GM12878 (cell line): ENCODE measurements at regions not wholly inside any gene's neighbourhood (a gene's known extent, or its start where the extent isn't known, plus 50 kb on each side); places are given as distances from the start of the nearest gene placed in this dataset.

Experiments
- ATAC-seq: fragments of 200-7000 bp; cut with Tn5 transposase; 3 replicates; pipeline ENCODE4 v1.9.1; 2020; ENCODE audit warnings: mild to moderate bottlenecking, moderate library complexity
- BruUV-seq: library from RNA; stranded (reverse); fragments of 400-500 nt; replicated peaks from 2 replicates; lab custom pipeline; 2021; lab: Mats Ljungman, UMichigan
- CTCF ChIA-PET: fragments of 300-600 bp; sonication (Branson Sonifier 250); formaldehyde crosslinking; extraction: SDS; loops from one replicate; lab custom pipeline; 2021; ENCODE audit warnings: inconsistent platforms; lab: Yijun Ruan, JAX
- POLR2A ChIA-PET: fragments of 350-600 bp; formaldehyde crosslinking; extraction: SDS; loops from one replicate; lab custom pipeline; 2021; ENCODE audit warnings: inconsistent platforms; lab: Charles Lee
- RAD21 ChIA-PET: fragments of 300-600 bp; sonication (Branson Sonifier 250); formaldehyde crosslinking; loops from one replicate; lab custom pipeline; 2023; ENCODE audit warnings: antibody characterized with exemption; ENCODE audit not compliant: unreplicated experiment; lab: Charles Lee
- SMC1A ChIA-PET: fragments of 300-600 bp; sonication (Branson Sonifier 250); formaldehyde crosslinking; loops from one replicate; lab custom pipeline; 2023; ENCODE audit not compliant: unreplicated experiment, uncharacterized antibody; lab: Charles Lee
- DNase-seq: peaks from one replicate; pipeline ENCODE4 v3.0.0-alpha.2; 2011; ENCODE audit warnings: low read depth, low spot score
- FAIRE-seq: peaks from 3 replicates; lab custom pipeline; 2011; peaks lifted over from hg19 to GRCh38; lab: Jason Lieb, UNC
- H2AFZ ChIP-seq: 2 replicates; pipeline ENCODE4 v1.6.0; 2011; ENCODE audit warnings: low read depth, low read length, control low read depth; ENCODE audit not compliant: control insufficient read depth
- H3K27ac ChIP-seq: 2 replicates; pipeline ENCODE4 v1.5.1; 2011; ENCODE audit warnings: control low read depth; ENCODE audit not compliant: control insufficient read depth, insufficient read depth
- H3K27me3 ChIP-seq, 2 experiments: replicated peaks in 1 of 2; 2 replicates each; pipeline versions ENCODE4 v1.6.0 to v1.6.1; 2011; ENCODE audit warnings: low read length in 1 of 2; ENCODE audit not compliant: control insufficient read depth in 2 of 2, insufficient read depth in 2 of 2
- H3K36me3 ChIP-seq, 2 experiments: 2 replicates each; pipeline ENCODE4 v1.5.1; 2011; ENCODE audit warnings: low read length in 1 of 2; ENCODE audit not compliant: control insufficient read depth in 2 of 2, insufficient read depth in 2 of 2
- H3K4me1 ChIP-seq: 2 replicates; pipeline ENCODE4 v1.6.1; 2011; ENCODE audit warnings: mild to moderate bottlenecking, low read length, moderate library complexity, mixed read lengths; ENCODE audit not compliant: control insufficient read depth, insufficient read depth
- H3K4me2 ChIP-seq: 2 replicates; pipeline ENCODE4 v1.6.0; 2011; ENCODE audit warnings: control low read depth; ENCODE audit not compliant: control insufficient read depth, insufficient read depth
- H3K4me3 ChIP-seq: fragments of 200-600 bp; sonication (generic); 2 replicates; pipeline ENCODE4 v1.5.1; 2016
- H3K79me2 ChIP-seq: 2 replicates; pipeline ENCODE4 v1.6.0; 2011; ENCODE audit warnings: low read length; ENCODE audit not compliant: control insufficient read depth, insufficient read depth
- H3K9ac ChIP-seq: 2 replicates; pipeline ENCODE4 v1.8.0; 2011; ENCODE audit warnings: low read length, control low read depth, mixed read lengths; ENCODE audit not compliant: control insufficient read depth, insufficient read depth
- H3K9me3 ChIP-seq: replicated peaks from 3 replicates; pipeline ENCODE4 v1.5.1; 2011; ENCODE audit warnings: mild to moderate bottlenecking, low read length; ENCODE audit not compliant: control insufficient read depth, insufficient read depth
- H4K20me1 ChIP-seq: 2 replicates; pipeline ENCODE4 v1.6.0; 2011; ENCODE audit not compliant: control insufficient read depth, insufficient read depth
- ASH2L ChIP-seq: fragments of 300-600, 200-600 bp; sonication (generic); IDR thresholded peaks from 2 replicates; pipeline ENCODE4 v1.6.1; 2017; ENCODE audit warnings: low read depth, mild to moderate bottlenecking, borderline replicate concordance
- BCL11A ChIP-seq: IDR thresholded peaks from 2 replicates; pipeline ENCODE4 v1.6.1; 2011; ENCODE audit warnings: low read depth, low read length
- BMI1 ChIP-seq: fragments of 450-650 bp; IDR thresholded peaks from 2 replicates; pipeline ENCODE4 v1.6.1; 2016; ENCODE audit warnings: mild to moderate bottlenecking, moderate library complexity, borderline replicate concordance
- CBX3 ChIP-seq: fragments of 200-600 bp; sonication (generic); IDR thresholded peaks from 2 replicates; pipeline ENCODE4 v1.6.1; 2016; ENCODE audit warnings: low read depth, borderline replicate concordance
- CHD4 ChIP-seq: fragments of 200-600 bp; sonication (generic); IDR thresholded peaks from 2 replicates; pipeline ENCODE4 v1.6.1; 2016; ENCODE audit warnings: mild to moderate bottlenecking
- DPF2 ChIP-seq: fragments of 450-650 bp; IDR thresholded peaks from 2 replicates; pipeline ENCODE4 v1.6.1; 2017; ENCODE audit warnings: mild to moderate bottlenecking
- EZH2 ChIP-seq: IDR thresholded peaks from 2 replicates; pipeline ENCODE4 v1.6.1; 2012; ENCODE audit warnings: low read depth, mild to moderate bottlenecking, control low read depth, inconsistent platforms, low read length, borderline replicate concordance; ENCODE audit not compliant: control insufficient read depth
- FOXK2 ChIP-seq: fragments of 450-650 bp; IDR thresholded peaks from 2 replicates; pipeline ENCODE4 v1.6.1; 2017; ENCODE audit warnings: mild to moderate bottlenecking, moderate library complexity
- GABPA ChIP-seq: IDR thresholded peaks from 2 replicates; pipeline ENCODE4 v1.6.1; 2014; ENCODE audit warnings: antibody characterized with exemption, low read depth, mild to moderate bottlenecking, inconsistent platforms
- HCFC1 ChIP-seq: fragments of 150-350 bp; IDR thresholded peaks from 2 replicates; pipeline ENCODE4 v1.6.1; 2014; ENCODE audit warnings: low read length
- NBN ChIP-seq: fragments of 450-650 bp; IDR thresholded peaks from 2 replicates; pipeline ENCODE4 v1.6.1; 2016
- POLR2A ChIP-seq: IDR thresholded peaks from 2 replicates; pipeline ENCODE4 v1.6.1; 2011; ENCODE audit warnings: low read depth, mild to moderate bottlenecking, low read length
- RB1 ChIP-seq: fragments of 450-650 bp; formaldehyde crosslinking; IDR thresholded peaks from 2 replicates; pipeline ENCODE4 v1.6.1; 2017; ENCODE audit warnings: mild to moderate bottlenecking, borderline replicate concordance
- SMAD1 ChIP-seq: fragments of 450-650 bp; IDR thresholded peaks from 2 replicates; pipeline ENCODE4 v1.6.1; 2018; ENCODE audit warnings: mild to moderate bottlenecking, low read depth; ENCODE audit not compliant: partially characterized antibody
- TARDBP ChIP-seq: IDR thresholded peaks from 2 replicates; pipeline ENCODE4 v1.6.1; 2016; ENCODE audit warnings: borderline replicate concordance
- YBX1 ChIP-seq: fragments of 450-650 bp; IDR thresholded peaks from 2 replicates; pipeline ENCODE4 v1.6.1; 2016; ENCODE audit warnings: antibody characterized with exemption
- ZNF622 ChIP-seq: fragments of 450-650 bp; IDR thresholded peaks from 2 replicates; pipeline ENCODE4 v1.6.1; 2017; ENCODE audit warnings: mild to moderate bottlenecking, inconsistent platforms
- ZSCAN29 ChIP-seq: fragments of 450-650 bp; IDR thresholded peaks from 2 replicates; pipeline ENCODE4 v1.6.1; 2017; ENCODE audit warnings: mild to moderate bottlenecking, moderate library complexity
- WGBS: methylation state at CpG from one replicate; pipeline ENCODE4 v1.1.6; 2016; ENCODE audit warnings: low lambda C conversion rate; ENCODE audit not compliant: insufficient replicate concordance, insufficient coverage; ENCODE audit errors: missing lambda C conversion rate; 5-methylcytosine and 5-hydroxymethylcytosine counted together
- in situ Hi-C: fragments of 300-500 bp; cut with MboI; formaldehyde crosslinking; loops from 9 replicates; pipeline ENCODE4 v1.14.3; 2018; ENCODE audit warnings: mixed read lengths
- intact Hi-C: fragments of 100-400 bp; cut with micrococcal nuclease; formaldehyde crosslinking; loops from one replicate; pipeline ENCODE4 v1.14.2; 2022; ENCODE audit not compliant: unreplicated experiment
- TF ChIP-seq, protein P1 (sequence below): fragments of 450-650 bp; IDR thresholded peaks from 2 replicates; pipeline ENCODE4 v1.6.1; 2017; ENCODE audit warnings: mild to moderate bottlenecking, moderate library complexity
- TF ChIP-seq, protein P2 (sequence below): fragments of 450-650 bp; conservative IDR thresholded peaks from 2 replicates; pipeline ENCODE4 v1.6.1; 2017; ENCODE audit warnings: mild to moderate bottlenecking, moderate library complexity

DNA sequence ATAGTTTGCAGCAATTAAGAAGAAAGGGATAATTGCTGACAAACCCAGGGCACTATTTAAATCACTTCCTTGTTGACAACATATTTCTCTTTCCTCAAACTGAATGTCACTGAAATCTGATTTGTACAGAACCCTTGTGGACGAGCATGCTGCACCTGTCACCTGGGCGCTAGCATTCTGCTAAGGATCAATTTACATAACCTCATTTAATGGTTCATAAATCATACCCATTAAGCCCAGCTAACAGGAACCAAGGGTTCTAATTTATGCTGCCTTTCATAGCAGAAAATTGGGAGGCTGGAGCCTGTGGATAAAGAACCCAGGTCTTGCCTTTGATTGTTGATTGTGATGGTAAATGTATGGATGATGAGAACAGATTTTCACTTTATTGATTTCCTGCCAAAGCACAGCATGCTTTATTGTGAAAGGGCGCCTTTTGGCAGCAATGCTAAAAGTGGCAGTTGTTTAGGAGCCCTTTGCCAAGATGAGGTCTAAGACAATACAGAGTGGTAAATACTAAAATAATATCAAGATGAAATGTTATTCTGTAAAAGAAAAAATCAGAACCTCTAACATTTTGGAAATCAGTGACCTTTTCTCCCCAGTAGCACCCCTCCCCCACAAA is 95.4 kb downstream of the NKX2-1 start (continued):
- TF ChIP-seq POLR2A (no peak), RB1 (no peak), HCFC1 (no peak), NBN (no peak)

DNA sequence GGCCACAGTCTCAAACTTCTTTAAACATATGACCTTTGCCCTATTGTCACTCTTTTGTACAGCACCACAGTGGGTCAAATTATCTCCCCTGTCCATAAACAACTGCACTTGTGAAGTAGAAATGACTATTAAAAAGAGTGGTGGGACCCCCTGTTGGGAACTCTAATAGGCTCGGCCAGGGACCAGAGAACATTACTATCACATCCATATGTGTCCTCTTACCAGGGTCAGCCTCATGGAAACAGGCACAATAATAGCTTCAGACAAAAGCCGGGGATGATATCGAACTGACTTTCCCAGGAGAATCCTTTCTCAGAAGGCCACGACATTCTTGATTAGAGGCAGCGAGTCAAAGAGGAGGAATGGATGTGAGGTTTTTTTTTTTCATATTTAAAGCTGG is 96.6 kb downstream of the NKX2-1 start:
- no peak overlapping the region for H2AFZ ChIP-seq
- H3K9me3 ChIP-seq = no peaks in the 10 kb centered on the region
- H3K4me1 ChIP-seq = no peaks in the 10 kb centered on the region
- RAD21 ChIA-PET = no interaction called here
- no peak for TF ChIP-seq SMAD1
- no peak for TF ChIP-seq GABPA
- TF ChIP-seq ZSCAN29 = no peak
- TF ChIP-seq DPF2 = no peak
- no peak for TF ChIP-seq CHD4
- no peak for TF ChIP-seq POLR2A
- TF ChIP-seq, protein P1, sequence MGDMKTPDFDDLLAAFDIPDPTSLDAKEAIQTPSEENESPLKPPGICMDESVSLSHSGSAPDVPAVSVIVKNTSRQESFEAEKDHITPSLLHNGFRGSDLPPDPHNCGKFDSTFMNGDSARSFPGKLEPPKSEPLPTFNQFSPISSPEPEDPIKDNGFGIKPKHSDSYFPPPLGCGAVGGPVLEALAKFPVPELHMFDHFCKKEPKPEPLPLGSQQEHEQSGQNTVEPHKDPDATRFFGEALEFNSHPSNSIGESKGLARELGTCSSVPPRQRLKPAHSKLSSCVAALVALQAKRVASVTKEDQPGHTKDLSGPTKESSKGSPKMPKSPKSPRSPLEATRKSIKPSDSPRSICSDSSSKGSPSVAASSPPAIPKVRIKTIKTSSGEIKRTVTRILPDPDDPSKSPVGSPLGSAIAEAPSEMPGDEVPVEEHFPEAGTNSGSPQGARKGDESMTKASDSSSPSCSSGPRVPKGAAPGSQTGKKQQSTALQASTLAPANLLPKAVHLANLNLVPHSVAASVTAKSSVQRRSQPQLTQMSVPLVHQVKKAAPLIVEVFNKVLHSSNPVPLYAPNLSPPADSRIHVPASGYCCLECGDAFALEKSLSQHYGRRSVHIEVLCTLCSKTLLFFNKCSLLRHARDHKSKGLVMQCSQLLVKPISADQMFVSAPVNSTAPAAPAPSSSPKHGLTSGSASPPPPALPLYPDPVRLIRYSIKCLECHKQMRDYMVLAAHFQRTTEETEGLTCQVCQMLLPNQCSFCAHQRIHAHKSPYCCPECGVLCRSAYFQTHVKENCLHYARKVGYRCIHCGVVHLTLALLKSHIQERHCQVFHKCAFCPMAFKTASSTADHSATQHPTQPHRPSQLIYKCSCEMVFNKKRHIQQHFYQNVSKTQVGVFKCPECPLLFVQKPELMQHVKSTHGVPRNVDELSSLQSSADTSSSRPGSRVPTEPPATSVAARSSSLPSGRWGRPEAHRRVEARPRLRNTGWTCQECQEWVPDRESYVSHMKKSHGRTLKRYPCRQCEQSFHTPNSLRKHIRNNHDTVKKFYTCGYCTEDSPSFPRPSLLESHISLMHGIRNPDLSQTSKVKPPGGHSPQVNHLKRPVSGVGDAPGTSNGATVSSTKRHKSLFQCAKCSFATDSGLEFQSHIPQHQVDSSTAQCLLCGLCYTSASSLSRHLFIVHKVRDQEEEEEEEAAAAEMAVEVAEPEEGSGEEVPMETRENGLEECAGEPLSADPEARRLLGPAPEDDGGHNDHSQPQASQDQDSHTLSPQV = no peak
- TF ChIP-seq, protein P2, sequence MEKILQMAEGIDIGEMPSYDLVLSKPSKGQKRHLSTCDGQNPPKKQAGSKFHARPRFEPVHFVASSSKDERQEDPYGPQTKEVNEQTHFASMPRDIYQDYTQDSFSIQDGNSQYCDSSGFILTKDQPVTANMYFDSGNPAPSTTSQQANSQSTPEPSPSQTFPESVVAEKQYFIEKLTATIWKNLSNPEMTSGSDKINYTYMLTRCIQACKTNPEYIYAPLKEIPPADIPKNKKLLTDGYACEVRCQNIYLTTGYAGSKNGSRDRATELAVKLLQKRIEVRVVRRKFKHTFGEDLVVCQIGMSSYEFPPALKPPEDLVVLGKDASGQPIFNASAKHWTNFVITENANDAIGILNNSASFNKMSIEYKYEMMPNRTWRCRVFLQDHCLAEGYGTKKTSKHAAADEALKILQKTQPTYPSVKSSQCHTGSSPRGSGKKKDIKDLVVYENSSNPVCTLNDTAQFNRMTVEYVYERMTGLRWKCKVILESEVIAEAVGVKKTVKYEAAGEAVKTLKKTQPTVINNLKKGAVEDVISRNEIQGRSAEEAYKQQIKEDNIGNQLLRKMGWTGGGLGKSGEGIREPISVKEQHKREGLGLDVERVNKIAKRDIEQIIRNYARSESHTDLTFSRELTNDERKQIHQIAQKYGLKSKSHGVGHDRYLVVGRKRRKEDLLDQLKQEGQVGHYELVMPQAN = no peak
- TF ChIP-seq BCL11A = no peak
- TF ChIP-seq BMI1 = no peak
- no peak for TF ChIP-seq YBX1
- TF ChIP-seq EZH2 = no peak
- TF ChIP-seq CBX3 = no peak
- no peak for TF ChIP-seq TARDBP
- no peak for TF ChIP-seq ASH2L
- TF ChIP-seq ZNF622 = no peak
- TF ChIP-seq FOXK2 = no peak
- no peaks in the 10 kb centered on the region for H3K36me3 ChIP-seq
- no peak for DNase-seq
- no peak overlapping the region for H3K4me2 ChIP-seq
- no peak overlapping the region for H3K4me3 ChIP-seq
- BruUV-seq = no TSS peak
- WGBS = 41% methylated on average over 5 of the region's 5 CpGs
- H4K20me1 ChIP-seq = no peaks in the 10 kb centered on the region
- CTCF ChIA-PET = no interaction called here
- no peaks in the 10 kb centered on the region for H3K79me2 ChIP-seq
- H3K27me3 ChIP-seq = no peaks in the 10 kb centered on the region
- H3K27ac ChIP-seq = no peak overlapping the region
- SMC1A ChIA-PET = no interaction called here
- no peak overlapping the region for H3K9ac ChIP-seq
- POLR2A ChIA-PET = no interaction called here
- FAIRE-seq = no peak
- intact Hi-C loops (no loop called here), in situ Hi-C loops (no loop called here)
- no peak for ATAC-seq
